ENCODE measurements at regions not wholly inside any gene's neighbourhood (a gene's known extent, or its start where the extent isn't known, plus 50 kb on each side); places are given as distances from the start of the nearest gene placed in this dataset.

GRCh38 chr6:81450180-81450579, 302.3 kb downstream of the TENT5A start:
- no TSS peak for BruUV-seq (replicated peaks)
- TF ChIP-seq CTCF (IDR thresholded peaks at IDR 0.05; ENCODE audit: unreplicated experiment): no peak

GRCh38 chr6:81446509-81446908, 306.0 kb downstream of the TENT5A start:
- Mint-ChIP-seq H3K4me1 (ENCODE audit: low read depth, unreplicated experiment) (peaks cover 15% of the 10 kb centered on the region), H3K27ac (ENCODE audit: unreplicated experiment) (no peak overlapping the region), H3K36me3 (ENCODE audit: insufficient read depth, unreplicated experiment) (no peaks in the 10 kb centered on the region), H3K27me3 (ENCODE audit: unreplicated experiment) (no peaks in the 10 kb centered on the region), H3K9me3 (ENCODE audit: low read depth, unreplicated experiment) (no peaks in the 10 kb centered on the region), H3K4me3 (ENCODE audit: low read depth, unreplicated experiment) (no peak overlapping the region)
- intact Hi-C loops (cut with micrococcal nuclease; ENCODE audit: unreplicated experiment): loop anchor here (5.0 kb wide), 2 partner anchors 116 to 306 kb away; partner anchors contain the start of gene TENT5A
- CTCF ChIA-PET: no interaction called here
- TF ChIP-seq CTCF (IDR thresholded peaks at IDR 0.05; ENCODE audit: unreplicated experiment): no peak
- DNase-seq: no peak
- no TSS peak for BruUV-seq (replicated peaks)

More at GRCh38 chr6:81450180-81450579, 302.3 kb downstream of the TENT5A start:
- CTCF ChIA-PET: no interaction called here
- no peaks in the 10 kb centered on the region for H3K36me3 Mint-ChIP-seq (ENCODE audit: insufficient read depth, unreplicated experiment)
- H3K27me3 Mint-ChIP-seq (ENCODE audit: unreplicated experiment): no peaks in the 10 kb centered on the region
- H3K4me1 Mint-ChIP-seq (ENCODE audit: low read depth, unreplicated experiment): peaks cover 15% of the 10 kb centered on the region
- no peak overlapping the region for H3K4me3 Mint-ChIP-seq (ENCODE audit: low read depth, unreplicated experiment)
- intact Hi-C loops (cut with micrococcal nuclease; ENCODE audit: unreplicated experiment): loop anchor here (5.0 to 10.0 kb wide), 3 partner anchors 345 to 845 kb away; no protein-coding TSS in a partner anchor
- H3K27ac Mint-ChIP-seq (ENCODE audit: unreplicated experiment): no peak overlapping the region
- H3K9me3 Mint-ChIP-seq (ENCODE audit: low read depth, unreplicated experiment): peaks cover 2% of the 10 kb centered on the region
- peak; percentile 6 for DNase-seq

- Mint-ChIP-seq H3K27me3 (ENCODE audit: unreplicated experiment) (no peaks in the 10 kb centered on the region), H3K4me1 (ENCODE audit: low read depth, unreplicated experiment) (no peaks in the 10 kb centered on the region), H3K4me3 (ENCODE audit: low read depth, unreplicated experiment) (no peak overlapping the region), H3K36me3 (ENCODE audit: insufficient read depth, unreplicated experiment) (no peaks in the 10 kb centered on the region), H3K27ac (ENCODE audit: unreplicated experiment) (no peak overlapping the region), H3K9me3 (ENCODE audit: low read depth, unreplicated experiment) (peaks cover 16% of the 10 kb centered on the region)
- CTCF ChIA-PET: no interaction called here
- BruUV-seq (replicated peaks): no TSS peak
- TF ChIP-seq CTCF (IDR thresholded peaks at IDR 0.05; ENCODE audit: unreplicated experiment): no peak
- no peak for DNase-seq
- intact Hi-C loops (cut with micrococcal nuclease; ENCODE audit: unreplicated experiment): no loop called here
These were observed 313.1 kb downstream of the TENT5A start for GRCh38 chr6:81439417-81439816.

GRCh38 chr6:81436990-81437389, 315.5 kb downstream of the TENT5A start:
- H3K4me1 Mint-ChIP-seq (ENCODE audit: low read depth, unreplicated experiment): no peaks in the 10 kb centered on the region
- no TSS peak for BruUV-seq (replicated peaks)
- no peak for DNase-seq
- CTCF ChIA-PET: no interaction called here
- peaks cover 16% of the 10 kb centered on the region for H3K9me3 Mint-ChIP-seq (ENCODE audit: low read depth, unreplicated experiment)
- TF ChIP-seq CTCF (IDR thresholded peaks at IDR 0.05; ENCODE audit: unreplicated experiment): no peak
- no peaks in the 10 kb centered on the region for H3K36me3 Mint-ChIP-seq (ENCODE audit: insufficient read depth, unreplicated experiment)
- H3K27me3 Mint-ChIP-seq (ENCODE audit: unreplicated experiment): no peaks in the 10 kb centered on the region
- intact Hi-C loops (cut with micrococcal nuclease; ENCODE audit: unreplicated experiment): no loop called here
- H3K4me3 Mint-ChIP-seq (ENCODE audit: low read depth, unreplicated experiment): no peak overlapping the region
- H3K27ac Mint-ChIP-seq (ENCODE audit: unreplicated experiment): no peak overlapping the region

All from Calu3 (cell line).